Smooth muscle cell of the brain vasculature (primary cell): ENCODE measurements at regions not wholly inside any gene's neighbourhood (a gene's known extent, or its start where the extent isn't known, plus 50 kb on each side); places are given as distances from the start of the nearest gene placed in this dataset.
"Not testable (repeated sequence)": the region's sequence is repeated elsewhere in the genome, so short reads cannot be mapped to it uniquely, and the experiment has no call there.

Experiments
- DNase-seq: peaks from one replicate; pipeline ENCODE4 v3.0.0-alpha.2; 2012; ENCODE audit warnings: low read depth, low spot score

GRCh38 chr10:42533866-42534265, 104.5 kb downstream of the ZNF33B start:
- not testable (repeated sequence) for DNase-seq

- DNase-seq = no peak
These were observed 105.4 kb downstream of the ZNF33B start for GRCh38 chr10:42532996-42533395.

GRCh38 chr10:42523098-42523497, 115.3 kb downstream of the ZNF33B start:
- no peak for DNase-seq

GRCh38 chr10:42519761-42520460, 118.5 kb downstream of the ZNF33B start:
- DNase-seq = no peak

GRCh38 chr10:42519079-42519478, 119.3 kb downstream of the ZNF33B start:
- DNase-seq = no peak

- no peak for DNase-seq
These were observed 124.4 kb downstream of the ZNF33B start for GRCh38 chr10:42513921-42514320.

- DNase-seq = no peak
These were observed 146.6 kb downstream of the ZNF33B start for GRCh38 chr10:42491801-42492200.

- no peak for DNase-seq
These were observed 147.3 kb downstream of the ZNF33B start for GRCh38 chr10:42491001-42491592.

GRCh38 chr10:42490368-42490767, 148.0 kb downstream of the ZNF33B start:
- DNase-seq = no peak

GRCh38 chr10:42488416-42488815, 150.0 kb downstream of the ZNF33B start:
- DNase-seq = no peak

- no peak for DNase-seq
These were observed 156.0 kb downstream of the ZNF33B start for GRCh38 chr10:42482411-42482810.

- no peak for DNase-seq
These were observed 159.3 kb downstream of the ZNF33B start for GRCh38 chr10:42479057-42479456.

GRCh38 chr10:42477170-42477569, 161.2 kb downstream of the ZNF33B start:
- DNase-seq = no peak

GRCh38 chr10:42476101-42476500, 162.3 kb downstream of the ZNF33B start:
- no peak for DNase-seq

- no peak for DNase-seq
These were observed 162.9 kb downstream of the ZNF33B start for GRCh38 chr10:42475168-42476098.

GRCh38 chr10:42454313-42454712, 184.1 kb downstream of the ZNF33B start:
- DNase-seq = no peak

- DNase-seq = no peak
These were observed 207.3 kb downstream of the ZNF33B start for GRCh38 chr10:42431095-42431494.

GRCh38 chr10:42428534-42428933, 209.8 kb downstream of the ZNF33B start:
- no peak for DNase-seq

GRCh38 chr10:42422911-42423310, 215.5 kb downstream of the ZNF33B start:
- no peak for DNase-seq

- no peak for DNase-seq
These were observed 216.6 kb downstream of the ZNF33B start for GRCh38 chr10:42421812-42422211.

GRCh38 chr10:42419789-42420188, 218.6 kb downstream of the ZNF33B start:
- no peak for DNase-seq

GRCh38 chr10:42380926-42381547, 257.3 kb downstream of the ZNF33B start:
- DNase-seq = no peak
